DOHH2 (cell line): ENCODE measurements at regions not wholly inside any gene's neighbourhood (a gene's known extent, or its start where the extent isn't known, plus 50 kb on each side); places are given as distances from the start of the nearest gene placed in this dataset.

ENCODE experiments used
- CTCF ChIP-seq: fragments of 200-600 bp; sonication (generic); IDR thresholded peaks from one replicate; pipeline ENCODE4 v1.5.1; 2014; ENCODE audit warnings: antibody characterized with exemption, mild to moderate bottlenecking, low read depth, low read length; ENCODE audit not compliant: poor library complexity, severe bottlenecking
- EZH2phosphoT487 ChIP-seq: fragments of 200-600 bp; sonication (generic); IDR thresholded peaks from 2 replicates; pipeline ENCODE4 v1.6.1; 2017; ENCODE audit warnings: borderline replicate concordance, mild to moderate bottlenecking, antibody characterized with exemption, low read length, moderate library complexity, mixed read lengths

- TF ChIP-seq CTCF (no peak), EZH2phosphoT487 (no peak)
These were observed 405.4 kb upstream of the MIS18BP1 start for GRCh38 chr14:45658226-45658916.
